Ectodermal cell (in vitro differentiated cells): ENCODE measurements at regions not wholly inside any gene's neighbourhood (a gene's known extent, or its start where the extent isn't known, plus 50 kb on each side); places are given as distances from the start of the nearest gene placed in this dataset.

Experiments
- H3K27ac ChIP-seq: 2 replicates; pipeline ENCODE4 v1.7.0; 2013; ENCODE audit warnings: mild to moderate bottlenecking, low read depth, low read length; ENCODE audit not compliant: insufficient read depth, poor library complexity, severe bottlenecking
- H3K27me3 ChIP-seq: 2 replicates; pipeline ENCODE4 v1.7.0; 2013; ENCODE audit warnings: mild to moderate bottlenecking, low read length; ENCODE audit not compliant: insufficient read depth, control insufficient read depth, poor library complexity, severe bottlenecking
- H3K36me3 ChIP-seq: one replicate; pipeline ENCODE4 v1.7.0; 2013; ENCODE audit warnings: low read length; ENCODE audit not compliant: control insufficient read depth, insufficient read depth
- H3K4me1 ChIP-seq: one replicate; pipeline ENCODE4 v1.7.0; 2013; ENCODE audit warnings: low read length; ENCODE audit not compliant: control insufficient read depth, insufficient read depth
- H3K4me3 ChIP-seq: 2 replicates; pipeline ENCODE4 v1.7.0; 2013; ENCODE audit warnings: low read depth, low read length, control low read depth; ENCODE audit not compliant: insufficient read depth
- H3K9me3 ChIP-seq: 2 replicates; pipeline ENCODE4 v1.7.0; 2013; ENCODE audit warnings: mild to moderate bottlenecking, low read length, moderate library complexity; ENCODE audit not compliant: control insufficient read depth
- WGBS, 2 experiments: methylation state at CpG; one replicate each; pipeline ENCODE4 v1.1.7; 2013; ENCODE audit warnings: missing lambda C conversion rate in 2 of 2; 5-methylcytosine and 5-hydroxymethylcytosine counted together

DNA sequence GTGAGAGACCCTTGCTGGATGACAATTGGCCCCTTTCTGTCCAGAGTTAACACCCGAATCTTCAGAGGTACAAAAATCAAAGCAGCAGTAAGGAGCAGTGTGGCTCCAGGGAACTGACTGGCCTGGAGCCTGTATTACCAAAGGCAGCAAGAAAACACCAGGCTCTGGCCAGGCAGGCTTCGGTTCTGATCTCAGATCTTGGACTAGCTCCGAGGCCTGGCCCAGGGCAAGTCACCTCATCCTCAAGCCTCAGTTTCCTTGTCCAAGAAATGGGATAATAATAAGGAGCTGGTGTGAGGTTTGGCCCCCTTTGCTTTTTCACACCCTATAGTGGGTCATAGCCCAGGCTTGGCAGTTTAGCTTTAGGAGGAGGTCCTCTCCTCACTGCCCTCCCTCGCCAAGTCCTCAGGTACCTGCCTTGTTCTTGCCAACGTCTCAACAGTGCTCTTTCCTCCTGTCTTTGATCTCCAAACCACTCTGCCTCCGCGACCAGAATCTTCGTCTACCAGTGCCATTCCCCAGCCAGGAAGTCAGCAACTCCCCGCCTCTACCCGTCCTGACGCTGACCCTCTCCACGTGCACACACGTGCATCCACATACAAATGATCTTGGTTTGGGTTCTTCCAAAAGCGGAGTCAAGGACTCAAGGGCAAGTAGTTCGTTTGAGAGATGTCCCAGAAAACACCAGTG, 82.6 kb upstream of the TLE3 start:
- 87 to 88% methylated on average over 15 of the region's 15 CpGs for WGBS, 2 experiments

DNA sequence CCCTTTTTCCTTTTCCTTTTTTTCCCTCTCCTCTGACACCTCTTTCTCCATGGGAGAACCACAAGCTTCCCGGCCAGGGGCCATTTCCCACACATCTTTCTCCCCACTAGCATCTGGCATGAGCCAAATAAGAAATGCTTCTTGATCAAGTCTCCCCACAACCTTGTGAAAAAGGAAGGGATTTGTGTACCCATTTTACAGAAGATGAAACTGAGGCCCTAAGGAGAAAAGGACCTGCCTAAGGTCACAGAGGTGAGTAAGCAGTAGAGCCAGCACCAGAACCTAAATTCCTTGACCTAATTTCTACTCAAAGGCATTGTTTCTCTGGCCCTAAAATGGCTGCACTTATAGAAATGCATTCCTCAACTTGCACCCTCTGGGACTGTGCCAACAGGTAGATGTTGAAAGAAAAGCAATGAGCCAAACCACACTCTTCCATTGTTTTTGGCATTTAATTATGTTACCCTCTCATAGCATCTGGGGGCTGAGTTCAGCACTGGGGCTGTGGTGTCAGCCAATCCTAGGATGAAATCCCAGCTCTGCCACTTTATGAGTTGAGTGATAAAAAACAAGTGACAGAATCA, 81.7 kb upstream of the TLE3 start:
- Histone ChIP-seq H3K27me3 (no peaks in the 10 kb centered on the region), H3K36me3 (no peaks in the 10 kb centered on the region), H3K4me1 (peaks cover 9% of the 10 kb centered on the region), H3K9me3 (no peaks in the 10 kb centered on the region), H3K4me3 (no peak overlapping the region), H3K27ac (no peak overlapping the region)
- WGBS, 2 experiments, result 89 to 95% methylated on average over 1 of the region's 1 CpG

More for the DNA sequence above, 82.6 kb upstream of the TLE3 start:
- H3K9me3 ChIP-seq, result no peaks in the 10 kb centered on the region
- no peaks in the 10 kb centered on the region for H3K36me3 ChIP-seq
- H3K27me3 ChIP-seq, result no peaks in the 10 kb centered on the region
- peaks cover 12% of the 10 kb centered on the region for H3K4me1 ChIP-seq
- no peak overlapping the region for H3K4me3 ChIP-seq
- H3K27ac ChIP-seq, result no peak overlapping the region

DNA sequence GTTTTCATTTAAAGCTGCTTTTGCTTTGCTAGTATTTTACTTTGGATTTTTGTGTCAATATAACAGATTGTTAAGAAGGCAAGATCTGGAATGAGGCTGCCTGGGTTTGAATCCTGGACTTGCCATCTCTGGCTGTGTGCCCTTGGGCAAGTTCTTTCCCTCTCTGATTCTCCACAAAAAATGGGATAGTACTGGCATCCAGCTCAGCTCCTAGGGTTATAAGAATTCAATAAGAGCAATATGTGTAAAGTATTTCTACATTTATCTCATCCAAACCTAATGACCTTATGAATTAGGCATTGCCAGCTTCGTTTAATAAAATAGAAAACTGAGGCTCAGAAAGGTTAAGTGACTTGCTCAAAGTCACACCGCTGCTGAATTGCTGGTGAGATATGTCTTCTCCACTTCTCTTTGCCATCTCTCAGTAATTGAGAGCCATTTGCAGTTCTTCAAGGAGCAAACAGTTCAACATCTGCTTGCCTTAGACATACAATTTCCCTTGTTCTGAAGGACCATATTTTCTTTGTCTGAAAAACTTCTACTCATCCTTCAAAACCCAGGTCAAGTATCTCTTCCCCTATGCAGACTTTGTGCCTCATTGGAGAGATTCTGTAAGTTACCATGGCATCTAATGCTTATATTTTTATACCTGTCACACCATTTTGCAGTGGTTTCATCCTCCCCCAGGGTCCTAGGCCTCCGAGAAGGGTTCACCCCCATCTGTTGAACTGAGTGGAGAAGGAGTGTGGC, 80.8 kb upstream of the TLE3 start:
- Histone ChIP-seq H3K4me1 (peaks cover 9% of the 10 kb centered on the region), H3K27me3 (no peaks in the 10 kb centered on the region)
- WGBS, 2 experiments, result 89 to 92% methylated on average over 2 to 3 of the region's 3 CpGs

DNA sequence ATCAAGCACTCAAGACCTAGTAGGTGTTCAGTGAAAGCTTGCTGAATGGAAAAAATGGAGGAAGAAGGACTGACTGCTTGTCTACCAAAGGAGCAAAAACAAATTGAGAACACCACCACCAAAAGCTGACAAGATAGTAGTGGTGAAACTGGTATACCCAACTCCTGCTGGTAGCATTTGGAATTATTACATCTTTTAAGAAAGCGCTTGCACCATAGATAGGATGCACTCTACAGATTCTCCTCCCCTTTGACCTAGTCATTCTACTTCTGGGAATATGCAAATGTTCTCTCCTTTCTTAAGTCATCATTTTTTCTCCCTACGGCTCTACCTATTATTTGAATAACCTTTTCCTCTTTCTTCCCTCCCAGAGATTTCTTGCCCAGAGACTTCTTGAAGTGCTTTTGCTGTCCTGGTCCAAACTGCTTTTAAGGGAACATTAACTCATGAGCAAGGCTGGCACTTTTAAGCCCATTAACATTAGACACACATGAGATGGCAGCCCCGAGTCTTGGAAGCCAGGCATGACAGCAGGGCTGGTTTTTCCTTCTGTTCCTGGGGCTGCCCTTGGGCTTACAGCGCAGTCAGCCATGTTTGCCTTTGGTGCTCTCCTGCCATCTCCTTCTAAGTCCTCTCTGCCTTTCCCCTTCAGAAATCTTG, 75.0 kb upstream of the TLE3 start:
- Histone ChIP-seq H3K4me1 (no peaks in the 10 kb centered on the region), H3K9me3 (no peaks in the 10 kb centered on the region), H3K27ac (no peak overlapping the region), H3K27me3 (no peaks in the 10 kb centered on the region), H3K36me3 (no peaks in the 10 kb centered on the region), H3K4me3 (no peak overlapping the region)
- 87 to 94% methylated on average over 4 of the region's 4 CpGs for WGBS, 2 experiments

More for the DNA sequence above, 80.8 kb upstream of the TLE3 start:
- Histone ChIP-seq H3K9me3 (no peaks in the 10 kb centered on the region), H3K4me3 (no peak overlapping the region), H3K27ac (no peak overlapping the region), H3K36me3 (no peaks in the 10 kb centered on the region)

DNA sequence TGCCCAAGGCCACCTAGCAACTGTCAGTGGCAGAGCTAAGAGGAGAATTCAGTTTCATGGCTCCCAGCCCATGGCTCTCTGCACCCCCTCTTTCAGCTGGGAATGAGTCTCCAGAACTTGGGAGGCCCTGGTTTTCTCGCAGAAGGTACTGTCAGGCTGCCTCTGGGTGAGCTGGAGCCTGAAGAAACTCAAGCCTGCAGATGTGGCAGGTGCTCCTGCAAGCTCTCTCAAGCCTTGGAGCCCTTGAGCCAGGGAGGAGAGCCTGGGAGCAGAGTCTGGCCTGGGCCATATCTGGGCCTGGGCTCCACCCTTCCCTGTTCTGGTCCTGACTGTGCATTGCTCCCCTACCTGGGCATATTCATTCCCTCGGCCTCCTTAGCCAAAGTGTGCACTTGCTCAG, 74.4 kb upstream of the TLE3 start:
- H3K27ac ChIP-seq, result no peak overlapping the region
- H3K4me1 ChIP-seq, result no peaks in the 10 kb centered on the region
- no peak overlapping the region for H3K4me3 ChIP-seq
- H3K36me3 ChIP-seq, result no peaks in the 10 kb centered on the region
- no peaks in the 10 kb centered on the region for H3K9me3 ChIP-seq
- WGBS, 2 experiments, result 79 to 94% methylated on average over 2 of the region's 2 CpGs
- H3K27me3 ChIP-seq, result no peaks in the 10 kb centered on the region

DNA sequence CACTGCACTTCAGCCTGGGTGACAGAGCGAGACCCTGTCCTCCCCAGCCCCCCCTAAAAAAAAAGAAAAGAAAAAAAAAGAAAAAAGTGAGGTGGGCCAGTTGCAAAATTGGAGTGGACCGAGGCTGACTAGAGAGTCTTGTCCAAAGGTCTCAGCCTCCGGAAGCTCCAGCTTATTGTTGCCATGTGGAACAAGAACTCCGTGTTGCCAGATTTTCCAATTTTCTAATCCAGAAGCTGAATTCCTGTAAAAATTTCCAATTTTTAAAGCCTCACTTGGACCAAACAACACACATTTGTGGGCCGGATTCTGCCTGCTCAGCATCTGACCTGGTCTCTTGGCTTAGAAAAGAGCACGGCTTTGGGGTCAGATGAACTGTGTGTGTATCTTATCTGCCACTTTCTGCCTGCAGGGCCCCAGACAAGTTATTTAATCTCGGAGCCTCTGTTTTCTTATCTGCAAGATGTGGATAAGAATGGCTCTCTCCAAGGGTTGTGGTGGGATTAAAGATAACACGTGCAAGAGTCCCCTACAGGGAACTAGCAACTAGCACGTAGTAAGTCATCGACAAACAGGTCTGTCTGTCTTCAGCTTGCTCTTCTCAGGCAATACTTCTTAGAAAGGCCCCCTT, 73.7 kb upstream of the TLE3 start:
- Histone ChIP-seq H3K36me3 (no peaks in the 10 kb centered on the region), H3K27ac (no peak overlapping the region), H3K4me1 (no peaks in the 10 kb centered on the region), H3K27me3 (no peaks in the 10 kb centered on the region), H3K4me3 (no peak overlapping the region), H3K9me3 (no peaks in the 10 kb centered on the region)
- WGBS, 2 experiments, result 86 to 92% methylated on average over 10 of the region's 10 CpGs

DNA sequence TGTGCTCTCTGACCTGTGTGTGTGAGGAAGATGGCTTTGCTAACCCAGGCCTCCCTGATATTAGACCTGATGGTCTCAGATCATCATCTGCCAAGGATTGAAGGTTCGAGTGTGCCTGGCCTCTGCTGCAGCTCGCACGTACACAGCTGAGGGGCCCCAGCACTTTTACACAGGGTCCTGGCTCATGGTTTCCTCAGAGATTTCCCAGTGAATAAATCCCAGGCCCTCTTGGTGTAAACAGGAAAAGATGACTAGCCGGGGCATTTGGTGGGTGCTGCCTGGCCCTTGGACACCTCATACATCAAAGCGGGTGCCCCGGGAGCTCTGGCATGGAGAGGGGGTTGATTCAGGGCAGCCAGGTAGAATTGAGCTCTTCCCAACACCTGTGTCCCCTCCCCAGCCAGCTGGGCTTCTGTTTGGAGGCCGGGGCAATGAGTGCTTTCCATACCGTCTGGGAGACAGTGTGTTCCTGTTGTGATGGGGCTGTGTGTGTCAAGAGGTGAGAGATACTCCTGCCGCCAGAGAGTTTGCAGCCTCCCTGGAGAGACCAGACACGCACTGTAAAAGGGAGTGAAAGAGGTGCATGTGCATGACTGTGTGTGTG, 72.5 kb upstream of the TLE3 start:
- Histone ChIP-seq H3K4me1 (peaks cover 9% of the 10 kb centered on the region), H3K27me3 (no peaks in the 10 kb centered on the region), H3K36me3 (no peaks in the 10 kb centered on the region), H3K4me3 (no peak overlapping the region), H3K9me3 (no peaks in the 10 kb centered on the region), H3K27ac (no peak overlapping the region)
- WGBS, 2 experiments, result 86 to 87% methylated on average over 10 of the region's 10 CpGs

DNA sequence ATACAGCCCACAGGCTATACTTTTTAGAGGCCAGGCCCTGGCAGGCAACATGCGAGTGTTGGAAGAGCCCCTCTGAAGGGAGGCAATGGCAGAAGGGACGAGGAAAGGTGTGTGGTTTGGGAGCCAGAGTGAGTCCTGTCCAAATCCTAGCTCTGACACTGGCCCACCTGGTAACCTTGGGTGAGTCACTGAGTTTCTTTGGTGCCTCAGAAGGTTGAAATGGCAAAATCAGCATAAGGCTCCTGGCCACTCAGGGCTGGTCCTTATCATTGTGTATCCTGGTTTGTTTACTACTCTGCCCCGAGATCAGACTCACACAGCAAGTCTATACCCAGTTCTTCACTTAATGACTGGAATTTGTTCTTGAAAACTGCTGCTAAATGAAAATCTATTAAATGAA, 71.4 kb upstream of the TLE3 start:
- no peaks in the 10 kb centered on the region for H3K27me3 ChIP-seq

DNA sequence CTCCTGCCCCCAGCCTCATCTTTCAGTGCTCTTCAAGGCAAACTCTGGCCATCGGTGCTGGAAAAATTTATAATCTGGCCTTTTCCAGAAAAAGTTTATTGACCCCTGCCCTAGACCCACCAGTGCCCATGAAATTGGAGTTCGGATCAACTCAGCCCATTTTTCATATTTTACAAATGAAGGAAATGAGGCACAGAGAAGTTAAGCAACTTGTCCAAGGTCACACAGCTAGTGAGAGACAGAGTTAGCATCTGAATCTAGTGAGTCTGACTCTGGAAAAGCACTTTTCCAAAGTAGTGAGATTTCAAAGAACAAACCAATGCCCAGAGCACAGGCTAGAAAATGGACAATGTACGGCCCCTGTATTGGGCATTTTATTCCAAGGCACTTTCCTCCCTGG, 69.4 kb upstream of the TLE3 start:
- H3K9me3 ChIP-seq, result no peaks in the 10 kb centered on the region
- no peaks in the 10 kb centered on the region for H3K36me3 ChIP-seq
- H3K4me3 ChIP-seq, result no peak overlapping the region
- peaks cover 13% of the 10 kb centered on the region for H3K4me1 ChIP-seq
- 62 to 65% methylated on average over 3 of the region's 3 CpGs for WGBS, 2 experiments
- peaks cover 3% of the 10 kb centered on the region for H3K27me3 ChIP-seq
- no peak overlapping the region for H3K27ac ChIP-seq

More for the DNA sequence above, 71.4 kb upstream of the TLE3 start:
- H3K27ac ChIP-seq, result no peak overlapping the region
- 89 to 95% methylated on average over 3 of the region's 3 CpGs for whole genome bisulfite sequencing, 2 experiments
- H3K36me3 ChIP-seq, result no peaks in the 10 kb centered on the region
- H3K4me3 ChIP-seq, result no peak overlapping the region
- H3K4me1 ChIP-seq, result peaks cover 13% of the 10 kb centered on the region
- H3K9me3 ChIP-seq, result no peaks in the 10 kb centered on the region
